ENCODE measurements at regions not wholly inside any gene's neighbourhood (a gene's known extent, or its start where the extent isn't known, plus 50 kb on each side); places are given as distances from the start of the nearest gene placed in this dataset.

- no peak for TF ChIP-seq HNRNPL (IDR thresholded peaks at IDR 0.05; ENCODE audit: low read depth, low read length)
- no peak for TF ChIP-seq CTBP1 (IDR thresholded peaks at IDR 0.05; ENCODE audit: borderline replicate concordance)
- no peak for TF ChIP-seq ZNF174 (CRISPR knock-in tag; IDR thresholded peaks at IDR 0.05)
- TF ChIP-seq HMGN3 (IDR thresholded peaks at IDR 0.05; ENCODE audit: borderline replicate concordance, extremely low read depth, insufficient read length, low read depth, low read length), result no peak
- TF ChIP-seq SMAD2 (IDR thresholded peaks at IDR 0.05; ENCODE audit: low read depth, low read length), result no peak
- TF ChIP-seq ZNF583 (CRISPR knock-in tag; IDR thresholded peaks at IDR 0.05), result no peak
- TF ChIP-seq CXXC5 (CRISPR knock-in tag; IDR thresholded peaks at IDR 0.05), result no peak
- TF ChIP-seq PRDM10 (IDR thresholded peaks at IDR 0.05; ENCODE audit: partially characterized antibody), result no peak
- no peak for TF ChIP-seq ETV5 (CRISPR knock-in tag; IDR thresholded peaks at IDR 0.05; ENCODE audit: low read depth)
- TF ChIP-seq ZNF644 (tag; IDR thresholded peaks at IDR 0.05; ENCODE audit: low read depth), result no peak
- TF ChIP-seq AFF1 (IDR thresholded peaks at IDR 0.05; ENCODE audit: low read depth in 1 of 2, partially characterized antibody in 2 of 2), result no peak
- TF ChIP-seq XRCC3 (IDR thresholded peaks at IDR 0.05), result no peak
- TF ChIP-seq ZFP30 (CRISPR knock-in tag; IDR thresholded peaks at IDR 0.05; ENCODE audit: borderline replicate concordance), result no peak
Observed at GRCh38 chr6:139762587-139763031, 388.2 kb upstream of the CITED2 start (continued).

All from K562 (cell line).